GM23338 (cell line): ENCODE measurements at regions not wholly inside any gene's neighbourhood (a gene's known extent, or its start where the extent isn't known, plus 50 kb on each side); places are given as distances from the start of the nearest gene placed in this dataset.

Experiments
- ATAC-seq: fragments of 200-7000 bp; cut with Tn5 transposase; 3 replicates; pipeline ENCODE4 v1.9.1; 2020
- DNase-seq: peaks from one replicate; pipeline ENCODE4 v3.0.0-alpha.2; 2015; ENCODE audit warnings: low spot score
- H2AFZ ChIP-seq: fragments of 200-600 bp; sonication (generic); 2 replicates; pipeline ENCODE4 v1.8.0; 2016; ENCODE audit warnings: antibody characterized with exemption, mild to moderate bottlenecking, moderate library complexity
- H3F3A ChIP-seq: fragments of 200-600 bp; sonication (generic); replicated peaks from 2 replicates; pipeline ENCODE4 v1.8.0; 2017; ENCODE audit warnings: antibody characterized with exemption, mixed run types, low read depth
- H3K27ac ChIP-seq: fragments of 200-600 bp; sonication (generic); 2 replicates; pipeline ENCODE4 v1.6.1; 2016; ENCODE audit warnings: low read depth
- H3K27me3 ChIP-seq: fragments of 200-600 bp; sonication (generic); 2 replicates; pipeline ENCODE4 v1.8.0; 2016; ENCODE audit warnings: mild to moderate bottlenecking, mixed run types, moderate library complexity; ENCODE audit not compliant: insufficient read depth
- H3K36me3 ChIP-seq: fragments of 200-600 bp; sonication (generic); 2 replicates; pipeline ENCODE4 v1.8.0; 2016; ENCODE audit warnings: mild to moderate bottlenecking; ENCODE audit not compliant: insufficient read depth
- H3K4me1 ChIP-seq: fragments of 200-600 bp; sonication (generic); 2 replicates; pipeline ENCODE4 v1.8.0; 2016; ENCODE audit warnings: mild to moderate bottlenecking, moderate library complexity; ENCODE audit not compliant: insufficient read depth
- H3K4me2 ChIP-seq: fragments of 200-600 bp; sonication (generic); 2 replicates; pipeline ENCODE4 v1.7.1; 2017; ENCODE audit warnings: mixed run types
- H3K4me3 ChIP-seq: fragments of 200-600 bp; sonication (generic); 2 replicates; pipeline ENCODE4 v1.6.1; 2016; ENCODE audit warnings: mixed run types
- H3K79me2 ChIP-seq: fragments of 200-600 bp; sonication (generic); replicated peaks from 2 replicates; pipeline ENCODE4 v1.8.0; 2017; ENCODE audit warnings: mild to moderate bottlenecking; ENCODE audit not compliant: insufficient read depth
- H3K9me2 ChIP-seq: fragments of 200-600 bp; sonication (generic); 2 replicates; pipeline ENCODE4 v1.8.0; 2017; ENCODE audit not compliant: insufficient read depth
- H4K20me1 ChIP-seq: fragments of 200-600 bp; sonication (generic); replicated peaks from 2 replicates; pipeline ENCODE4 v1.8.0; 2017; ENCODE audit warnings: mild to moderate bottlenecking; ENCODE audit not compliant: insufficient read depth
- H3K27ac Mint-ChIP-seq: 2 replicates; pipeline ENCODE4 v1.8.0; 2020; ENCODE audit warnings: inconsistent platforms, mild to moderate bottlenecking, moderate library complexity, mixed read lengths
- H3K27me3 Mint-ChIP-seq: 3 replicates; pipeline ENCODE4 v1.8.0; 2022; ENCODE audit warnings: low read depth, mild to moderate bottlenecking, moderate library complexity, mixed read lengths, inconsistent platforms; ENCODE audit not compliant: insufficient read depth, poor library complexity
- H3K36me3 Mint-ChIP-seq: 3 replicates; pipeline ENCODE4 v1.8.0; 2021; ENCODE audit warnings: low read depth, mild to moderate bottlenecking, inconsistent platforms, moderate library complexity, mixed read lengths
- H3K4me1 Mint-ChIP-seq: 3 replicates; pipeline ENCODE4 v1.8.0; 2020; ENCODE audit warnings: mild to moderate bottlenecking, inconsistent platforms, mixed read lengths
- H3K4me3 Mint-ChIP-seq: 3 replicates; pipeline ENCODE4 v1.8.0; 2021; ENCODE audit warnings: moderate library complexity, mild to moderate bottlenecking, inconsistent platforms, mixed read lengths
- H3K9me3 Mint-ChIP-seq: 3 replicates; pipeline ENCODE4 v1.8.0; 2020; ENCODE audit warnings: moderate library complexity, mild to moderate bottlenecking, inconsistent platforms, mixed read lengths
- CREB1 ChIP-seq: fragments of 250-450 bp; sonication (Bioruptor Pico); IDR thresholded peaks from 2 replicates; pipeline ENCODE4 v1.5.0; 2020; ENCODE audit warnings: low read depth, mild to moderate bottlenecking, moderate library complexity
- CTCF ChIP-seq, 2 experiments: fragments of 200-600 bp in 1 of 2; sonication (generic) in 1 of 2; conservative IDR thresholded peaks; 2 replicates each; pipeline versions ENCODE4 v1.5.1 to v1.6.1; 2016 to 2017; ENCODE audit warnings: antibody characterized with exemption in 2 of 2, low read depth in 2 of 2, mild to moderate bottlenecking in 2 of 2, moderate library complexity in 1 of 2
- ETS1 ChIP-seq: IDR thresholded peaks from 2 replicates; pipeline ENCODE4 v1.6.1; 2016; ENCODE audit warnings: antibody characterized with exemption
- EZH2 ChIP-seq: fragments of 200-600 bp; sonication (generic); IDR thresholded peaks from one replicate; pipeline ENCODE4 v1.8.0; 2017; ENCODE audit warnings: antibody characterized with exemption, mild to moderate bottlenecking, low read depth; ENCODE audit not compliant: unreplicated experiment
- EZH2phosphoT487 ChIP-seq: fragments of 200-600 bp; sonication (generic); IDR thresholded peaks from one replicate; pipeline ENCODE4 v1.8.1; 2018; ENCODE audit warnings: antibody characterized with exemption; ENCODE audit not compliant: unreplicated experiment
- JUNB ChIP-seq: IDR thresholded peaks from one replicate; pipeline ENCODE4 v1.6.1; 2016; ENCODE audit warnings: antibody characterized with exemption; ENCODE audit not compliant: unreplicated experiment
- NANOG ChIP-seq: IDR thresholded peaks from 2 replicates; pipeline ENCODE4 v1.6.1; 2016; ENCODE audit warnings: antibody characterized with exemption, borderline replicate concordance
- POLR2AphosphoS5 ChIP-seq: IDR thresholded peaks from 2 replicates; pipeline ENCODE4 v1.6.1; 2016; ENCODE audit warnings: antibody characterized with exemption, low read depth
- REST ChIP-seq: IDR thresholded peaks from one replicate; pipeline ENCODE4 v1.6.1; 2018; ENCODE audit warnings: antibody characterized with exemption; ENCODE audit not compliant: unreplicated experiment
- STAT1 ChIP-seq: IDR thresholded peaks from one replicate; pipeline ENCODE4 v1.6.1; 2016; ENCODE audit warnings: antibody characterized with exemption; ENCODE audit not compliant: unreplicated experiment
- ZNF114 ChIP-seq: fragments of 250-450 bp; sonication (Bioruptor Pico); IDR thresholded peaks from 2 replicates; pipeline ENCODE4 v1.5.0; 2020; ENCODE audit warnings: mild to moderate bottlenecking, moderate library complexity
- ZNF331 ChIP-seq: fragments of 250-450 bp; sonication (Bioruptor Pico); IDR thresholded peaks from 2 replicates; pipeline ENCODE4 v1.5.0; 2020; ENCODE audit warnings: low read depth, mild to moderate bottlenecking, moderate library complexity
- ZNF462 ChIP-seq: fragments of 250-450 bp; sonication (Bioruptor Pico); IDR thresholded peaks from 2 replicates; pipeline ENCODE4 v1.5.0; 2020; ENCODE audit warnings: mild to moderate bottlenecking, moderate library complexity

DNA sequence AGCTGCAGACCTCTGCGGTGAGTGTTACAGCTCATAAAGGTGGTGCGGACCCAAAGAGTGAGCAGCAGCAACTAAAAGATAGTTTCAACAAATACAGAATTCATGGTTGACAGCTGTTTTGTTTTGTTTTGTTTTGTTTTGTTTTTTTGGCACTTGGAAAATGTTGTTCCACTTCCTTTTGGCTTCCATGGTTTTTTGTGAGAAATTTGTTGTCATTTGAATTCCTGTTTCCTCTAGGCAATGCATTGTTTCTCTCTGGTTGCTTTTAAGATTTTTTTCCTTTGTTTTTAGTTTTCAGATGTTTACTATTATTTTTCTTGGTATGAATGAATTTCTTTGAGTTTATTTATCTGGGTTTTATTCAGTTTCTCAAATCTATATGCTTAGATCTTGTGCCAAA, 229.4 kb downstream of the MID1IP1 start:
- Histone ChIP-seq H2AFZ (no peak overlapping the region), H3K36me3 (no peaks in the 10 kb centered on the region), H3K4me1 (no peaks in the 10 kb centered on the region), H3K27me3 (no peaks in the 10 kb centered on the region), H3K79me2 (no peaks in the 10 kb centered on the region), H3K27ac (no peak overlapping the region), H3K4me3 (no peak overlapping the region), H3F3A (no peaks in the 10 kb centered on the region), H3K4me2 (no peak overlapping the region), H3K9me2 (no peaks in the 10 kb centered on the region), H4K20me1 (no peaks in the 10 kb centered on the region)
- H3K4me1 Mint-ChIP-seq: no peaks in the 10 kb centered on the region; the same call in 2 of the 3 replicates
- H3K9me3 Mint-ChIP-seq: peaks cover 16% of the 10 kb centered on the region
- no peak overlapping the region for H3K4me3 Mint-ChIP-seq
- DNase-seq (no peak), ATAC-seq (no peak)
- peaks cover 2% of the 10 kb centered on the region for H3K27me3 Mint-ChIP-seq
- TF ChIP-seq EZH2phosphoT487 (no peak), NANOG (no peak), JUNB (no peak), ZNF331 (CRISPR knock-in tag) (no peak), EZH2 (no peak), ETS1 (no peak), ZNF114 (CRISPR knock-in tag) (no peak), ZNF462 (CRISPR knock-in tag) (no peak), REST (no peak), CREB1 (CRISPR knock-in tag) (no peak), STAT1 (no peak), POLR2AphosphoS5 (no peak), CTCF (conservative IDR thresholded peaks at IDR 0.05; ENCODE audit: low read depth in 2 of 2) (no peak)
- H3K27ac Mint-ChIP-seq: no peak overlapping the region
- peaks cover 14% of the 10 kb centered on the region; the same call in 2 of the 3 replicates for H3K36me3 Mint-ChIP-seq
